Suprapubic skin (tissue), 4 donors: ENCODE measurements at regions not wholly inside any gene's neighbourhood (a gene's known extent, or its start where the extent isn't known, plus 50 kb on each side); places are given as distances from the start of the nearest gene placed in this dataset.
"Not testable (repeated sequence)": the region's sequence is repeated elsewhere in the genome, so short reads cannot be mapped to it uniquely, and the experiment has no call there.

Experiments used
- DNase-seq, 2 donors: peaks; one replicate each; pipeline ENCODE4 v3.0.0-alpha.2; 2019; ENCODE audit warnings: low spot score in 2 of 2
- H3K27ac ChIP-seq: fragments of 200-600 bp; sonication (generic); one replicate; pipeline ENCODE4 v1.5.1; 2019
- H3K27me3 ChIP-seq: fragments of 200-600 bp; sonication (generic); one replicate; pipeline ENCODE4 v1.5.1; 2019
- H3K36me3 ChIP-seq: fragments of 200-600 bp; sonication (generic); one replicate; pipeline ENCODE4 v1.5.1; 2019
- H3K4me1 ChIP-seq: fragments of 200-600 bp; sonication (generic); one replicate; pipeline ENCODE4 v1.5.1; 2019
- H3K4me3 ChIP-seq: fragments of 200-600 bp; sonication (generic); one replicate; pipeline ENCODE4 v1.5.1; 2019; ENCODE audit warnings: mild to moderate bottlenecking
- H3K9me3 ChIP-seq: fragments of 200-600 bp; sonication (generic); one replicate; pipeline ENCODE4 v1.5.1; 2019
- CTCF ChIP-seq, 2 donors: fragments of 200-600 bp in 1 of 2; fragments of 450-650 bp in 1 of 2; sonication (generic) in 1 of 2; IDR thresholded peaks; one replicate each; pipeline ENCODE4 v1.5.1; 2016 to 2019; ENCODE audit warnings: antibody characterized with exemption in 2 of 2, mild to moderate bottlenecking in 1 of 2, moderate library complexity in 1 of 2
- EP300 ChIP-seq: sonication (generic); formaldehyde crosslinking; IDR thresholded peaks from one replicate; pipeline ENCODE4 v1.6.1; 2017; ENCODE audit warnings: antibody characterized with exemption
- POLR2A ChIP-seq, 2 donors: fragments of 450-650 bp; IDR thresholded peaks; one replicate each; pipeline ENCODE4 v1.6.1; 2017; ENCODE audit warnings: antibody characterized with exemption in 2 of 2, mild to moderate bottlenecking in 2 of 2, moderate library complexity in 2 of 2
- POLR2AphosphoS5 ChIP-seq, 3 donors: sonication (generic); formaldehyde crosslinking; IDR thresholded peaks; one replicate each; pipeline ENCODE4 v1.6.1; 2017; ENCODE audit warnings: antibody characterized with exemption in 3 of 3
- WGBS: methylation state at CpG from one replicate; pipeline ENCODE4 v1.1.5; 2018; 5-methylcytosine and 5-hydroxymethylcytosine counted together

- no peak overlapping the region for H3K27ac ChIP-seq
- no peaks in the 10 kb centered on the region for H3K4me1 ChIP-seq
- WGBS, result 32% methylated on average over 5 of the region's 5 CpGs
- TF ChIP-seq POLR2A (IDR thresholded peaks at IDR 0.05) (no peak), POLR2AphosphoS5 (IDR thresholded peaks at IDR 0.05) (no peak), CTCF (IDR thresholded peaks at IDR 0.05) (no peak), EP300 (no peak)
- no peak overlapping the region for H3K4me3 ChIP-seq
- H3K27me3 ChIP-seq, result no peaks in the 10 kb centered on the region
- H3K9me3 ChIP-seq, result no peaks in the 10 kb centered on the region
- H3K36me3 ChIP-seq, result no peaks in the 10 kb centered on the region
- DNase-seq, result no peak
Observed at GRCh38 chr2:40700231-40700954, 248.5 kb upstream of the SLC8A1 start.

DNA sequence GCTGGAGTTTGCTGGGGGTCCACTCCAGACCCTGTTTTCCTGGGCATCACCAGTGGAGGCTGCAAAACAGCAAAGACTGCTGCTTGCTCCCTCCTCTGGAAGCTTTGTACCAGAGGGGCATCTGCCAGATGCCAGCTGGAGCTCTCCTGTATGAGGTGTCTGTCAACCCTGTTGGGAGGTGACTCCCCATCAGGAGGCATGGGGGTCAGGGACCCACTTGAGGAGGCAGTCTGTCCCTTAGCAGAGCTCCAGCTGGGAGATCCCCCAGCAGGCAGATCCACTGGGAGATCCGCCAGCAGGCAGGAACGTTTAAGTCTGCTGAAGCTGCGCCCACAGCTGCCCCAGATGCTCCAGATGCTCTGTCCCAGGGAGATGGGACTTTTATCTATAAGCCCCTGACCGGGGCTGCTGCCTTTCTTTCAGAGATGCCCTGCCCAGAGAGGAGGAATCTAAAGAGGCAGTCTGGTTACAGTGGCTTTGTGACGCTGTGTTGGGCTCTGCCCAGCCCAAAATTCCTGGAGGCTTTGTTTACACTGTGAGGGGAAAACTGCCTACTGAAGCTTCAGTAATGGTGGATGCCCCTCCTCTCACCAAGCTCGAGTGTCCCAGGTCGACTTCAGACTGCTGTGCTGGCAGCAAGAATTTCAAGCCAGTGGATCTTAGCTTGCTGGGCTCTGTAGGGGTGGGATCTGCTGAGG lies 260.5 kb upstream of the SLC8A1 start:
- not testable (repeated sequence) for H3K27me3 ChIP-seq, H3K4me3 ChIP-seq, DNase-seq, H3K4me1 ChIP-seq, H3K36me3 ChIP-seq, H3K9me3 ChIP-seq, H3K27ac ChIP-seq
- 53% methylated on average over 3 of the region's 7 CpGs for WGBS

DNA sequence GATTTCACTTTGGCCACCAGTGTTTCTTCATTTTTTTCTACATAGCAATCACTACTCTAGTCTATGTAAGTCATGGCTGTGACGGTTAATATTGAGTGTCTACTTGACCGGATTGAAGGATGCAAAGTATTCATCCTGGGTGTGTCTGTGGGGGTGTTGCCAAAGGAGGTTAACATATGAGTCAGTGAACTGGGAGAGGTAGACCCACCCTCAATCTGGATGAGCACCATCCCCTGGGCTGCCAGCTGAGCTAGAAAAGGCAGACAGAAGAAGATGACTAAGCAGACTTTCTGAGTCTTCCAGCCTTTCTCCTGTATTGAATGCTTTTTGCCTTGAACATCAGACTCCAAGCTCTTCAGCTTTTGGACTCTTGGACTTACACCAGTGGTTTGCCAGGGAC lies 265.0 kb upstream of the SLC8A1 start:
- H3K27ac ChIP-seq, result peak overlapping the region; percentile 68
- H3K4me1 ChIP-seq, result peaks cover 9% of the 10 kb centered on the region
- H3K9me3 ChIP-seq, result no peaks in the 10 kb centered on the region
- WGBS, result 49% methylated on average over 2 of the region's 2 CpGs
- TF ChIP-seq EP300 (no peak), CTCF (IDR thresholded peaks at IDR 0.05) (no peak), POLR2A (IDR thresholded peaks at IDR 0.05) (no peak), POLR2AphosphoS5 (IDR thresholded peaks at IDR 0.05) (no peak)
- H3K36me3 ChIP-seq, result no peaks in the 10 kb centered on the region
- peak overlapping the region; percentile 14 for H3K4me3 ChIP-seq
- no peak for DNase-seq
- H3K27me3 ChIP-seq, result no peaks in the 10 kb centered on the region

DNA sequence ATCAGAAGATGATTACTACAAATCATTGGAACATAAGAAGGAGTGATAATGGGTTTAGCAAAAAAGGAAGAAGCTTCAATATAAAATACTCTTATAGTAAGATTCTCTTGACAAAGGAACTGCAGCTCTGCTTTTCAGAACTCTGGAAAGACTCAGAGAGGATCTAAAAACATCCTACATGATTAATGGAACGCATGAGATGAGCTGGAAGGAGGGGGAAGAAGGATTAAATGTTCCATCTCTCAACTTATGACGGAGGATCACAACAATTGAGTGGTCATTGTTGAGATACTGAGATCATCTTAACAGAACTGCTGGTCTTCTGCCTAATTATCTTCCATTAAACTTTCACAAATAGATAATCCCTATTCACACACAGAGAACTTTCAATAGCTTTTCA lies 267.5 kb upstream of the SLC8A1 start:
- TF ChIP-seq POLR2AphosphoS5 (IDR thresholded peaks at IDR 0.05) (no peak), EP300 (no peak), CTCF (IDR thresholded peaks at IDR 0.05) (no peak), POLR2A (IDR thresholded peaks at IDR 0.05) (no peak)
- H3K27me3 ChIP-seq, result no peaks in the 10 kb centered on the region
- no peak overlapping the region for H3K27ac ChIP-seq
- H3K4me3 ChIP-seq, result no peak overlapping the region
- H3K4me1 ChIP-seq, result peaks cover 9% of the 10 kb centered on the region
- 76% methylated on average over 2 of the region's 2 CpGs for WGBS
- H3K9me3 ChIP-seq, result no peaks in the 10 kb centered on the region
- DNase-seq, result no peak
- no peaks in the 10 kb centered on the region for H3K36me3 ChIP-seq

DNA sequence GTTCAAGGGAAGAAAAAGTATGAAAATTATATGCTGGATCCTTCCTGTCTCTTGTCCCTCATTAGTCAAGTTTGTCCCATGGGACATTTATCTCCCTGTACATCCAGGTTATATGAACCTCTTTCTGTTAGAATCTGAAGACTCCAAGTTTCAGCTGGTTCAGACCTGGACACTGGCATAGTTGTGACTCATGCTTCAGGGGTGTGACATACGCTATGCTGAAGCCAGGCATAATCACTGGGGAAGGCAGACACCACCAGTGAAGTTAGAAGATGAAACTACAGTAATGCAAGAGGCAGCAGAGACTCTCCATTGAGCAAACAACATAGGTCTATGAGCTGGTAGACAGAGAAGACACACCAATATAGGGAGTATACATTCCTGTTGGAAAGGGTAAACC lies 269.7 kb upstream of the SLC8A1 start:
- no peaks in the 10 kb centered on the region for H3K9me3 ChIP-seq
- H3K27me3 ChIP-seq, result no peaks in the 10 kb centered on the region
- H3K4me1 ChIP-seq, result peaks cover 14% of the 10 kb centered on the region
- H3K36me3 ChIP-seq, result no peaks in the 10 kb centered on the region
- 55% methylated on average over 1 of the region's 1 CpG for WGBS
- DNase-seq, result no peak
- H3K4me3 ChIP-seq, result no peak overlapping the region
- H3K27ac ChIP-seq, result no peak overlapping the region
- no peak for TF ChIP-seq POLR2A (IDR thresholded peaks at IDR 0.05)
- no peak for TF ChIP-seq CTCF (IDR thresholded peaks at IDR 0.05)
- TF ChIP-seq POLR2AphosphoS5 (IDR thresholded peaks at IDR 0.05), result no peak
- TF ChIP-seq EP300, result no peak
